ACHN (cell line): ENCODE measurements at regions not wholly inside any gene's neighbourhood (a gene's known extent, or its start where the extent isn't known, plus 50 kb on each side); places are given as distances from the start of the nearest gene placed in this dataset.
A peak's percentile ranks its signal among the peaks of the same experiment; 100 is the strongest.
"Not testable (repeated sequence)": the region's sequence is repeated elsewhere in the genome, so short reads cannot be mapped to it uniquely, and the experiment has no call there.

Experiments used
- DNase-seq: peaks from one replicate; pipeline ENCODE4 v3.0.0-alpha.2; 2015
- in situ Hi-C: cut with HindIII; loops from 2 replicates; pipeline ENCODE4 v1.10.0; 2017; ENCODE audit warnings: low sequenced_read_pairs, low pct_ligation_motif_present, low pct_unique_long_range_greater_than_20kb

GRCh38 chr12:105897311-105897725 is 241.4 kb downstream of the NUAK1 start:
- DNase-seq = no peak
- in situ Hi-C loops = no loop called here

- DNase-seq, in situ Hi-C loops: not testable (repeated sequence)
Measured at GRCh38 chr12:105898271-105898670, 240.5 kb downstream of the NUAK1 start.

DNA sequence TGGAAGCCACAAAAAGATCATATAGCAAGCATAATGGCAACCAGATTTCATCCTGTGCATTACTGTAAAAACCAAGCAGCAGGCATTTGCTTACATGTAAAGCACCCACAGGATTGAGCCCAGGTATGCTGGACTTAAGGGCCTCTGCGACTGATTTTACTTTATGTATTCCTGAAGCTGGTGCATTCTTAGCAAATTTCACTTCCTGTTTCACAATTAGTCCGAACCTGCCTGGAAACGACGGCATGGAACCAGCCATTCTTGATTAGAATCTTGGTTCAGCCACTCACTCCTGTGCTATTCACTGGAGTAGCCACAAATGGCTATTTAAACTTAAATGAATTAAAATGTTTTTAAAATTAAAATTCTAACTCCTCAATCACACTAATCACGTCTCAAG is 239.2 kb downstream of the NUAK1 start:
- DNase-seq = no peak
- in situ Hi-C loops = no loop called here

DNA sequence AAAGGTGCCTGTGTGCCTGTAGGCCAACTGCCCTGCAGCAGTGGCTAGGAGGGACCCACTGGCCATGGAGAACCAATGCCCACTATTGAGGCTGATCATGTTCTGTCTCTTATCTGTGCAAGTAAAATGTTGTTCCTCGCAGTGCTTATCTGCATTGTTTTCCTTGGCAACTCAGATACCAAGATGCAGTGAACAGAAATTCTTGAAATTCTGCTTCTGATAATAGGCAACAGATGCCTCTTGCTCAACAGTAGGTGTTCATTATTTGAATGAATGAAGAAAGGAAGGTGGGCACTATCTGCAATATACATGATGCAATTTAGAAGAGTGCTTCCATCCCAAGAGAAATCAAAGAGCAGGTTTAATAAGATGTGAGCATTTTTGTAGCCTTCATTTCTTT is 232.2 kb downstream of the NUAK1 start:
- DNase-seq = no peak
- in situ Hi-C loops = no loop called here

DNA sequence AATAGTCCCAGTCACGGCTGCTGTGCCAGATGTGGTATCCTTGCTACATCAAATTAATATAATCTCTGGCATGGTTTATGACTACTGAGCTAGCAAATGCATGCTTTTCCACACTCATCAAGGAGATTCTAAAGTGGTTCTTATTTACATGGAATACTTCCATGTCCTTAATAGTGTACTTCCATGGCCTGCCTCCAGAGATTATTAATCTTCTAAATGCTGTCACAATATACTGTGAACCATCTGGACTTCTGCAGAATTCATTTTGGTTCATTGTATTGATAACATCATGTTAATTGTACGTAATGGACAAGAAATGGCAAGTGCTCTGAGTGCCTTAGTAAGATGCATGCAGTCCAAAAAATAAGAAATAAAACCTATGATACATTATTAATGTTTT is 230.8 kb downstream of the NUAK1 start:
- in situ Hi-C loops = no loop called here

DNA sequence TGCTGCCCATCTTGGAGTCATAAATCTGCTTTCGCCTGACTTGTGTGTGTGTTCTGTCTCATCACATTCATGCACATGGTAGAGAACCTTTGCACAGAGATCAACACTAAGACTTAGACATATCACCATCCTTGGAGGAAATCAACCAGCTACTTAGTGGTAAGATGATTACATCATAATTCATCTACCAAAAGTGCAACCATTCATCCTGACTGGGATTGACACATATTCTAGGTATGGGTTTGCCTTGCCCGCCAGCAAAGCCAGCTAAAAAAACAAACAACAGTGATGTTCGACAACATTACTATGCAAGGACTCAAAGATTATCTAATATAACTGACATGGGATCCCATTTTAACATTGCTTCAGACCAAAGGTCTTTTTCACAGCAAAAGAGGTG is 228.7 kb downstream of the NUAK1 start:
- in situ Hi-C loops = no loop called here
- DNase-seq = no peak

More for the DNA sequence above, 230.8 kb downstream of the NUAK1 start:
- no peak for DNase-seq

GRCh38 chr12:105911966-105912365 is 226.8 kb downstream of the NUAK1 start:
- no peak for DNase-seq
- in situ Hi-C loops = no loop called here

- in situ Hi-C loops = no loop called here
- DNase-seq = no peak
Measured at GRCh38 chr12:105912882-105913678, 225.7 kb downstream of the NUAK1 start.

- no peak for DNase-seq
- in situ Hi-C loops = no loop called here
Measured at GRCh38 chr12:105915997-105916759, 222.6 kb downstream of the NUAK1 start.

GRCh38 chr12:105916760-105917039 is 222.1 kb downstream of the NUAK1 start:
- in situ Hi-C loops = no loop called here
- no peak for DNase-seq

DNA sequence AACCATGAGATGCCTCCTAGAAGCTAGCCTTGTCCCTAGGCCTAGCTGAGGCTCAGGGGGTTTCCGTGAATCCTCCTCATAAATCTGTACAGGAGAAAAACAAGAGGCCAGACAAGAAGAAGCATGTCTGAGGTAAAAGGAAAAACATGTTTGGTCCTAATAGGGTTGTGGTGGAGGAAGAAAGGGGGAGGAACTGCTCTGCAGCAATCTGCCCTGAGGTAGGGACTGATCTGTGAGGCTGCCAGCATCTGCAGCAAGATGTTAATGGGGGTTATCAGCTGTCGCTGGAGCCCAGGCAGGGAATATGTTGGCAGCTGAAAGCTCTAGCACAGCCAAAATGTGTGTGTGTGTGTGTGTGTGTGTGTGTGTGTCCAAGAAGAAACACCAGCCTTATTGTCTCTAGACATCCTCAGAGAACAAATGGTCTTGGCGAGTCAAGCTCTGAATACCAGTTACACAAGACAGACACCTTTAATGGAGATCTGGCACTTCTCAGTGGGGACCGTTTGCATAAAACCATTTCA is 218.5 kb downstream of the NUAK1 start:
- in situ Hi-C loops = no loop called here
- DNase-seq = no peak

GRCh38 chr12:105921055-105921454 is 217.7 kb downstream of the NUAK1 start:
- in situ Hi-C loops = no loop called here
- no peak for DNase-seq

DNA sequence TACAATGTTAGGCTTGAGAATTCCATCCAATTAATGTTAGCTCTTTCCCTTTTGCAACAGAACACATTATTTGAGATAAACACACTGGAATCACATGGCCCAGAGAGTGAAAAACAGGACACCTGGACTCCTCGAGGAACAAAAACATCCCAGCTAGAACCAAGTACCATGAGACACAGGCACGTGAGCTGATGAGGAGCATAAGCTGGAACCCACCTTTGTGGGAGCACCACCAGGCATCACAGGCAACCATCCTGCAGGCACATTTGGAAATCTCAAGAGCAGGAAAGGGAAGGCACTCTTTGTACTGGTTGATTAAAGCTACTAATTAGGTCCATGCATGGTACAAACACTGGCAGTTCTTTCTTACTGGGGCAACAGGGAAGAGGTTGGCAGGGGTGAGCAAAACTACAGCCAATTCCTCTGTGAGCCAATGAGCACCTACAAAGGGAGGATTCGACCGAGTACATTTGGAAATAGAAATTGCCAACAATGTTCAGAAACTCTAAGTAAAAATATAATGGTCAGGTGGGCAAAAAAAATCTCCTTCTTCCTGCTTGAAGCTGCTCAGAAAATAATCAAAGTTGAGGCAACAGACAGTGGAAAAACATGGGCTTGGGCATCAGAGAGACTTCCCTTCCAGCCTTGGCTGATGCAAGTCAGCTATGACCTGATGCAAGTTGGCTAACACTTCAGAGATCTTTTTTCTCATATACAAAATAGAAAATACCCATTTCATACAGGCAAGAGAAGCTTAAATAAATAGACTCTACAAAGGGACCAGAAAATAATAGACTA is 216.7 kb downstream of the NUAK1 start:
- in situ Hi-C loops = no loop called here
- peak; percentile 12 for DNase-seq

GRCh38 chr12:105922670-105923102 is 216.1 kb downstream of the NUAK1 start:
- peak; percentile 45 for DNase-seq
- in situ Hi-C loops = no loop called here

DNA sequence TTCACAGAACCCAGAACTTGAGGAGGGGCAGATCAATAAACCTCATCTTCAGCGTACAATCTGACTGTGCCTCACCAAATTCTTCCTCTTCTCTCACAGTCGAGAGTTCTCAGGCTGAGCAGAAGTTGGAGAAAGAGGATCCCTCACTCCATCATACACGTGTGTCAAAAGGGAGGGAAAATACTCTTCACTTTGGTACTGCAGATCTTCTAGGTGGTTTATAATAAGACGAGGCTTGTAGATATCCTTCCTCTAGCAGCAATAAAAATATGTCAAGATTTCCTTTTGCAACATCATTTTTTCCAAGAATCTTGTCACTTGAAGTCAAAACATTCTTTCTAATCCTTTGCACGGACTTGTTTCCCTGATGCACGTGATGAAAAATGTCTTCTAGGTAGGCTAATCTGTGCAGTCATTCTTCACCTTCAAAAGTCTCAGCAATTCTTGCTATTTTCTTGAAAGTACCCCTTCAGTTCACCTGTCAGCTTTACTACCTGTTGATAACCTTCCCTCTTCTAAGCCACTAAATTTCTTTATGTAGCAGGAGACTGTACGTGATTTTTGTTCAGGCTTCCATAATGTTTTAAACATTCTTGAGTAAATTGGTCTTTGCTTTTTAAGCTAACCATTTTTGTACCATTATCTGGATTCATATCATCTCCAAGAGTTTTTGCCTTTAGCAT is 214.1 kb downstream of the NUAK1 start:
- DNase-seq = no peak
- in situ Hi-C loops = no loop called here

- in situ Hi-C loops = no loop called here
- no peak for DNase-seq
Measured at GRCh38 chr12:105927564-105927963, 211.2 kb downstream of the NUAK1 start.

DNA sequence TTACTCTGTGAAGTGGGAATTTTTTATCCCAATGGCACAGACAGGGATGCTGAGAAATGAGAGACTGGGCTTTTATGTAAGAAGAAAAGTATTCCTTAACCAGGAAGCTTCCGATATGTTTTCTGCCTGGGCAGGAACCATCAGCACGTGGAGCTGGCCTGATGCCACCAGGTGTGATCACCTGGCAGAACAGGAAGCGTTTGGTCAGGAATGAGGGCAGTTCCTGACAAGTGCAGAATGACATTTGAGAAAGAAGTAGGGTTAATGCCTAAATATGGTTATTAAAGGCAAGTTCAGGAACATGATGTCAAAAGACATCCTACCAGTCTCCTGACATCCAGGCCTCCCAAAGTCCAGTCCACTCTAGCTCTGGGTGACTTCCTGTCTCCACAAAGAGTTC is 210.3 kb downstream of the NUAK1 start:
- in situ Hi-C loops = no loop called here
- DNase-seq = no peak

GRCh38 chr12:105929192-105929591 is 209.6 kb downstream of the NUAK1 start:
- in situ Hi-C loops = no loop called here
- DNase-seq = no peak
